ENCODE measurements at regions not wholly inside any gene's neighbourhood (a gene's known extent, or its start where the extent isn't known, plus 50 kb on each side); places are given as distances from the start of the nearest gene placed in this dataset.

DNA sequence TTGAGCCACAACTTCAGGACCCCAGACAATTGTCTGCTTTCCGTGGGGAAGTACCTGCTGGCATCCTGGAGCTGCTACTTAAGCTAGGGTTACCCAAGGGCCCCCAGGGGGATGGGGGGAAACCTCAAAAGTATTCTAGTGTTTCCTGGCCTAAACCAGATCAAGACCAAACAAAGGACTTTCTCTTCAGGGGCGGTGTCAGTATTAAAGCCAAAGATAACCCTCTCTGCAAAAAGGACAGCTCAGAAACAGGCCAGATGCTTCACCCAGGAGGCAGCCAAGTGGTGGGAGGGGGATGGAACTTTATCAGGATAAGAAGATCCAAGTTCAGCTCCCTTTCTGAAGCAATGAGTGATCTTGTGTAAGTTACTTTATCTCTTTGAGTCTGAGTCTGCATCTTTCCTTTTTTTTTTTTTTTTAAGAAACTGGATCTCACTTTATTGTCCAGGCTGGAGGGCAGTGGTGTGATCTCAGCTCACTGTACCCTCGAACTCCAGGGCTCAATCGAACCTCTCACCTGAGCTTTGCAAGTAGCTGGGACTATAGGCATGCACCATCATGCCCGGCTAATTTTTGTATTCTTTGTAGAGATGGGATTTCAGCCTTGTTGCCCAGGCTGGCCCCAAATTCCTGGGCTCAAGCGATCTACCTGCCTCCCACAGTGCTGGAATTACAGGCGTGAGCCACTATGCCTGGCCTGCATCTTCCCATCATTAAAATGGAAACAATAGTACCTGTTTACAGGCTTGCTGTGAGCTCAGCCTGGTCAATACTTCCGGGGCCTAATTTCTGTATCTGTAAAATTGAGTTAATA is 151.8 kb upstream of the PTPRM start:
- DNase-seq (ENCODE audit: low spot score), result no peak

DNA sequence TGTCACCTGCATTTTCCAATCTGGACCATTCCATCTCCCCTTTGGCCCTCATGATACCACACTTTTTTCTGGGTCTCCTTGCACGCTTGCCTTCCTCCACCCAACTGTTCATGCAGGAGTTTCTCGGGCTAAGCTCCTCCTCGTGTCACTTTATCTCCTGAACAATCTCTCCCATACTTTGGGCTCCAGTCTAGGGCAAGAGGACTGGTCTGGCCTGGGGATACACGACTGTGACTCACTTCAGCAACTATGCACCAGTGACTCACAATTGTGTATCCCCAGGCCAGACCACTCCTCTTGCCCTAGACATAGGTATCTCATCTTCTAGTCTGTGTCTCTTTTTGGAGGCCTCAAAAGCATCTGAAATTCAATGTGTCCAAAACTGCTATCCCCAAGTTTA is 149.4 kb upstream of the PTPRM start:
- DNase-seq (ENCODE audit: low spot score), result no peak

- no peak for DNase-seq (ENCODE audit: low spot score)
These were observed 137.3 kb upstream of the PTPRM start for GRCh38 chr18:7429831-7430230.

DNA sequence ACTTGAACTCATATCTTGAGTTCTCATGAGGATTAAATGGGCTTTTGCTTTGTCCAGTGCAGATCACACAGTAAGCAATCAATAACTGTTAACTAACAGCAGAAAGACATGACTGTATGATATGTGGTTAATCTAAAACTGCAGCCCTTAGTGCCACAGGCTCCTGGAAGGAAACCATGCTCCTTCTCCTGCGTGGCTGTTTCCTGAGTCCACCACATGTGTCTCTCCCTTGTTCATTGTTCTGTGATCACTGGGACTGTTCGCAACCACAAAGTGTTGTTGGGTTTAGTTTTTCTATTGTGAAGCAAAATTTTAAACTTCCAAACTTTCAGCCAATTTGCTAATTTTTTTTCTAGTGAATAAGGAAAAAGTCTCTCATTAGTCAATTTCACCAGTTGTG is 130.9 kb upstream of the PTPRM start:
- DNase-seq (ENCODE audit: low spot score), result no peak

- no peak for DNase-seq (ENCODE audit: low spot score)
These were observed 129.2 kb upstream of the PTPRM start for GRCh38 chr18:7437870-7438269.

GRCh38 chr18:7438646-7439045 is 128.5 kb upstream of the PTPRM start:
- DNase-seq (ENCODE audit: low spot score), result no peak

DNA sequence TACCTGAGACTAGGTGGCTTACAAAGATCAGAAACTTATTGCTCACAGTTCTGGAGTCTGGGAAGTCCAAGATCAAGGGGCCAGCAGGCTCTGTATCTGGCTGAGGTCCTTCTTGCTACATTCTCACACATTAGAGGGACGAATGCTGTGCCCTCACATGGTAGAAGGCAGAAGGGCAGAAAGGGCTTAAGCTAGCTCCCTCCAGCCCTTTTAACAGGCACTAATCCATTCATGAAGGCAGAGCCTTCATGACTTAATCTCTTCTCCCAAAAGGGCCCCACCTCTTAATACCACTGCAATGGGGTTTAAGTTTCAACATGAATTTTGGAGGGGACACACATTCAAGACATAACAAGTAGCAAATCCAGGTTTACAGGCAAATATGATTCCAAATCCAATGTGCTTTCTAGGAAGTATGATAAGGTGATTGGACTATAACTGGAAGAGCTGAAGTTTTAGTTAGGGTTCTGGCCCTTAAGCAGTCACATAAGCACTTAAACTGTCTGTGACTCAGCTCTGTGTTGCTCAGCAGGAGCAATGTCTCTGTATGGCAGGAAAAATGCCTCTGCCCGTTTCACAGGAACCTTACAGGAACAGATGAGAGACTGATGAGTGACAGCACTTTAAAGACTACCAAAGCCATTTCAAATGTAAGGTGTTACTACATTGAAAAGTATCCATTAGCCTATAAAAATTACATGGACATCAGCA is 119.6 kb upstream of the PTPRM start:
- no peak for DNase-seq (ENCODE audit: low spot score)

DNA sequence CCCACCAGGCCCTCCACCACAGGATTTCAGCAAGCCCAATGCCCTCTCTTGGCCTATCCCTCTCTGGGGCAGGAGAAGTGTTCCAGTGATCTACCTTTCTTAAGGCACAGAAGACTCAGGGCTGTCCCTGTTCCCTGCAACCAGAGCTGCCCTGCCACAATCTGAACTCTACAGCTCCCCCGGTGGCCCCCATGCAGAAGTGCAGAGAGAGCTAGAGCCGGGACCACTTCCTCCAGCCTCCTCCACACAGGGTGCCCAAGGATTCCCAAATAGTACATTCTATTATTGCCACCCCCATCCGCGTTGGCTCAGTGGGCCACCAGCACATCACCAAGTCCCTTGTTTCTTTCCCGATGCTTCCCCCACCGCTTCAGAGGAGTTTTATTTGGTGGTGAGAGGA is 114.8 kb upstream of the PTPRM start:
- peak; percentile 51 for DNase-seq (ENCODE audit: low spot score)

- DNase-seq (ENCODE audit: low spot score), result no peak
These were observed 112.7 kb upstream of the PTPRM start for GRCh38 chr18:7454429-7454828.

- no peak for DNase-seq (ENCODE audit: low spot score)
These were observed 110.7 kb upstream of the PTPRM start for GRCh38 chr18:7456376-7456775.

GRCh38 chr18:7457262-7457661 is 109.9 kb upstream of the PTPRM start:
- no peak for DNase-seq (ENCODE audit: low spot score)

DNA sequence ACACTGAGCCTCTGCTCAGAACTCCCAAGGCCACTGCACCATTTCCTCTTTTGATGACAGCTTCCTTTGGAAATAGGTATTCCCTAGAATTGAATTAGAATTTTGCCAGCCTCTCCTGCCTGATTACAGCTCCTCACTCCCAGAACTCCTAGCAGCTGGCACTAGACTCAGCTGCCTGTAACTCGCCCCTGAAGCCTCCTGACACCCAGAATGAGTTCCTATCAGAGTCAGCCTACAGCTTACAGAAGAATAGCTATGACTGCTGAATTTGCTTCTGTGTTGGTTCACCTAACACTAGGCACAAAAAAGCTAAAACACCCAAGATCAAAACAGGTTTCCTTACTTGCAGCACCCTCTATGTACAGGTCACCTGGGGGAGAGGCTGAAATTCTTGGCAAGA is 108.2 kb upstream of the PTPRM start:
- no peak for DNase-seq (ENCODE audit: low spot score)

- DNase-seq (ENCODE audit: low spot score), result no peak
These were observed 107.0 kb upstream of the PTPRM start for GRCh38 chr18:7459851-7460770.

- DNase-seq (ENCODE audit: low spot score), result no peak
These were observed 102.7 kb upstream of the PTPRM start for GRCh38 chr18:7464245-7464966.

- no peak for DNase-seq (ENCODE audit: low spot score)
These were observed 100.9 kb upstream of the PTPRM start for GRCh38 chr18:7466190-7466589.

DNA sequence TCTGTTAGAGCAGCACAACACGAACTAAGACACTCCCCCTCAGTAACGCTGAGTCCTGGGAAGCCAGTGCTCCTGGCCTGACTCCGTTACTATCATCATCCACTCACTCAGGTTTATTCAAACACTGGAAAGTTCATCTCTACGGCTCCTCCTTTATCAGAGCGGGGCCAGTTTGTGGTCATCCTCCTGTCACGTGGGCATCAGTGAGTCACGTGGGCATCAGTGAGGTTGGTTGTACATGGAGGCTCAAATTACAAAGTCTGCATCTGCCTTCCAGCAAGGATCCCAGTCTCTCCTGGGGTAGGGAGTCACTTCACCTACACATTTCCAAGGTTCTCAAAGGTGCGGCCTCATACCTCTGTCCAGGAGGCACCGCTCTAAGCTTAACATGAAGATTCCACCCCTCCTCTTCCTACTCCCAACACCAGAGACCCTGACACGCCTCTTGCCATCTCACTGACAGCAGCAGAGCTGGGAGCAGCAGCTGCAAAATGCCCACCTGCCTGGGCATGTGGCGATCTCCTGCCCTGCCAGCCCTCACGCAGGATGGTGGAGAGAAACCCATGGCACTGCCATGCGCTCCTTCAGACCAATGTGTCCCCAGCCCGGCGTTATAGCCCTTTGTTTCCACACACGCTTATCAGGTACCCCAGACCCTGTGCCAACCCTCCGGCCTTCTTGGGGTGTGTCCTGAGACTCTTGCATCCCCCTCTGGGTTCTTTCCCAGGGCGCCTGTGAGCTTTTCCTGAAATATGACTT is 99.2 kb upstream of the PTPRM start:
- no peak for DNase-seq (ENCODE audit: low spot score)

DNA sequence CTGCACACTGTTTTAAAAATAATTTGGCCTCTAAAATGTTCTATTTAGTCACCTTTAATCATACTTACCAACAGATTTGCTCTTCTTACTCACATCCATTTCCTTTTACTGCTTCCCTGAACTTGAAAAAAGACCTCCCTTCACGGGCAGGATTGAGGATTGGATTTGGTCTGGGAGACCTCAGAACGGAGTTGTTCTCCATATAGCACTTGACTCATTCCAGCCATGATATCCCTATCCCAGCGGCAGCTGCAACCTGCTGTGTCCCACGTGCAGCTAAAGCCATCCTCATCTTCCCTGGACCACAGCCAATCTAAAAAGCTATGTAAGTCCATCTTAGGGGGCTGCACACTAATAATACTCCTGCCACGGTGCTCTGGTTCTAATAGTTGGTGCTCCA is 97.0 kb upstream of the PTPRM start:
- DNase-seq (ENCODE audit: low spot score), result no peak

GRCh38 chr18:7470503-7470902 is 96.6 kb upstream of the PTPRM start:
- DNase-seq (ENCODE audit: low spot score), result no peak

GRCh38 chr18:7476386-7476785 is 90.7 kb upstream of the PTPRM start:
- no peak for DNase-seq (ENCODE audit: low spot score)

- DNase-seq (ENCODE audit: low spot score), result no peak
These were observed 87.4 kb upstream of the PTPRM start for GRCh38 chr18:7479756-7480155.

GRCh38 chr18:7480879-7481278 is 86.2 kb upstream of the PTPRM start:
- DNase-seq (ENCODE audit: low spot score), result no peak

Data from NAMALWA (cell line).